HepG2 (cell line): ENCODE measurements at regions not wholly inside any gene's neighbourhood (a gene's known extent, or its start where the extent isn't known, plus 50 kb on each side); places are given as distances from the start of the nearest gene placed in this dataset.

Source experiments
- ATAC-seq: fragments of 200-7000 bp; cut with Tn5 transposase; 3 replicates; pipeline ENCODE4 v1.9.1; 2020; ENCODE audit warnings: mild to moderate bottlenecking, moderate library complexity
- BruUV-seq: library from RNA; stranded (reverse); fragments of 400-500 nt; replicated peaks from 2 replicates; lab custom pipeline; 2021; lab: Mats Ljungman, UMichigan
- CTCF ChIA-PET: fragments of 300-600 bp; formaldehyde crosslinking; extraction: SDS; loops from one replicate; lab custom pipeline; 2021; ENCODE audit warnings: low total read pairs, inconsistent platforms, low intra/inter-chr PET ratio; lab: Yijun Ruan, JAX
- POLR2A ChIA-PET: fragments of 350-600 bp; sonication (Branson Sonifier 250); formaldehyde crosslinking; loops from one replicate; lab custom pipeline; 2020; ENCODE audit warnings: antibody characterized with exemption, inconsistent platforms; lab: Yijun Ruan, JAX
- DNase-seq: peaks from one replicate; pipeline ENCODE4 v3.0.0-alpha.2; 2015; ENCODE audit warnings: low spot score
- FAIRE-seq: peaks from 3 replicates; lab custom pipeline; 2011; peaks lifted over from hg19 to GRCh38; lab: Jason Lieb, UNC
- H2AFZ ChIP-seq: one replicate; pipeline ENCODE4 v1.6.1; 2011; ENCODE audit warnings: low read length, inconsistent platforms
- H3K27ac ChIP-seq: fragments of 300-600 bp; 3 replicates; pipeline ENCODE4 v1.8.0; 2011; ENCODE audit warnings: mixed run types, mild to moderate bottlenecking, mixed read lengths, low read length, inconsistent platforms; ENCODE audit not compliant: insufficient read depth; ENCODE audit errors: extremely low read length
- H3K27me3 ChIP-seq, 2 experiments: fragments of 200-600 bp in 1 of 2; 2 replicates in 1 of 2; 3 replicates in 1 of 2; pipeline versions ENCODE4 v1.6.0 to v1.8.0; 2011; ENCODE audit warnings: low read length in 2 of 2, mild to moderate bottlenecking in 2 of 2, moderate library complexity in 2 of 2, inconsistent platforms in 1 of 2; ENCODE audit not compliant: insufficient read depth in 2 of 2, control insufficient read depth in 1 of 2
- H3K36me3 ChIP-seq, 2 experiments: fragments of 200-600 bp in 1 of 2; replicated peaks in 1 of 2; 2 replicates in 1 of 2; 3 replicates in 1 of 2; pipeline versions ENCODE4 v1.5.1 to v1.8.0; 2011; ENCODE audit warnings: low read length in 2 of 2, inconsistent platforms in 1 of 2; ENCODE audit not compliant: insufficient read depth in 2 of 2, control insufficient read depth in 1 of 2
- H3K4me1 ChIP-seq: 2 replicates; pipeline ENCODE4 v1.5.1; 2012; ENCODE audit warnings: low read length, inconsistent platforms; ENCODE audit not compliant: insufficient read depth
- H3K4me2 ChIP-seq: 2 replicates; pipeline ENCODE4 v1.6.0; 2011; ENCODE audit warnings: low read depth, low read length, inconsistent platforms
- H3K4me3 ChIP-seq, 3 experiments: fragments of 200-600 bp in 1 of 3; sonication (generic), shearing (Covaris generic) in 1 of 3; replicated peaks in 1 of 3; 2 replicates each; pipeline ENCODE4 v1.5.1; 2011 to 2016; ENCODE audit warnings: low read length in 3 of 3, inconsistent platforms in 2 of 3, low read depth in 2 of 3, mild to moderate bottlenecking in 2 of 3, control low read depth in 1 of 3, mixed read lengths in 1 of 3; ENCODE audit not compliant: insufficient read depth in 1 of 3
- H3K79me2 ChIP-seq: one replicate; pipeline ENCODE4 v1.6.1; 2011; ENCODE audit warnings: low read length, inconsistent platforms; ENCODE audit not compliant: insufficient read depth
- H3K9ac ChIP-seq: 2 replicates; pipeline ENCODE4 v1.6.0; 2011; ENCODE audit warnings: mild to moderate bottlenecking, low read depth, low read length, inconsistent platforms; ENCODE audit not compliant: insufficient read depth
- H3K9me3 ChIP-seq: 2 replicates; pipeline ENCODE4 v1.5.1; 2012; ENCODE audit warnings: mild to moderate bottlenecking, low read length
- H4K20me1 ChIP-seq: 2 replicates; pipeline ENCODE4 v1.6.0; 2011; ENCODE audit warnings: inconsistent platforms, mild to moderate bottlenecking, low read length, moderate library complexity; ENCODE audit not compliant: insufficient read depth
- ARNTL ChIP-seq: sonication (generic); formaldehyde crosslinking; IDR thresholded peaks from 2 replicates; pipeline ENCODE4 v1.4.0; 2020; ENCODE audit warnings: mild to moderate bottlenecking, missing genetic modification reagents
- MTA1 ChIP-seq: sonication (generic); formaldehyde crosslinking; IDR thresholded peaks from 2 replicates; pipeline ENCODE4 v1.4.0; 2020; ENCODE audit warnings: missing genetic modification reagents, mild to moderate bottlenecking, borderline replicate concordance
- ZHX1 ChIP-seq: sonication (generic); formaldehyde crosslinking; IDR thresholded peaks from 2 replicates; pipeline ENCODE4 v1.8.1; 2022; ENCODE audit warnings: low read depth, mild to moderate bottlenecking, missing genetic modification reagents
- ZNF619 ChIP-seq: sonication (generic); formaldehyde crosslinking; IDR thresholded peaks from 2 replicates; pipeline ENCODE4 v1.4.0; 2020; ENCODE audit warnings: mild to moderate bottlenecking, missing genetic modification reagents
- ZNF784 ChIP-seq: sonication (generic); formaldehyde crosslinking; IDR thresholded peaks from 2 replicates; pipeline ENCODE4 v1.5.1; 2020; ENCODE audit warnings: missing genetic modification reagents, mild to moderate bottlenecking, borderline replicate concordance
- WGBS: methylation state at CpG from one replicate; pipeline ENCODE4 v1.1.6; 2017; ENCODE audit warnings: low lambda C conversion rate; 5-methylcytosine and 5-hydroxymethylcytosine counted together
- in situ Hi-C: cut with HindIII; loops from 2 replicates; pipeline ENCODE4 v1.10.0; 2017; ENCODE audit warnings: low pct_unique_long_range_greater_than_20kb; ENCODE audit not compliant: extremely low pct_ligation_motif_present
- intact Hi-C: fragments of 100-400 bp; cut with micrococcal nuclease; formaldehyde crosslinking; loops from one replicate; pipeline ENCODE4 v1.10.0; 2022; ENCODE audit not compliant: unreplicated experiment
- TF ChIP-seq, protein P1 (sequence below): sonication (generic); formaldehyde crosslinking; IDR thresholded peaks from 2 replicates; pipeline ENCODE4 v1.5.1; 2020; ENCODE audit warnings: missing genetic modification reagents, mild to moderate bottlenecking, borderline replicate concordance
- TF ChIP-seq, protein P2 (sequence below): sonication (generic); formaldehyde crosslinking; IDR thresholded peaks from 2 replicates; pipeline ENCODE4 v1.8.0; 2022; ENCODE audit warnings: mild to moderate bottlenecking, missing genetic modification reagents, moderate library complexity

DNA sequence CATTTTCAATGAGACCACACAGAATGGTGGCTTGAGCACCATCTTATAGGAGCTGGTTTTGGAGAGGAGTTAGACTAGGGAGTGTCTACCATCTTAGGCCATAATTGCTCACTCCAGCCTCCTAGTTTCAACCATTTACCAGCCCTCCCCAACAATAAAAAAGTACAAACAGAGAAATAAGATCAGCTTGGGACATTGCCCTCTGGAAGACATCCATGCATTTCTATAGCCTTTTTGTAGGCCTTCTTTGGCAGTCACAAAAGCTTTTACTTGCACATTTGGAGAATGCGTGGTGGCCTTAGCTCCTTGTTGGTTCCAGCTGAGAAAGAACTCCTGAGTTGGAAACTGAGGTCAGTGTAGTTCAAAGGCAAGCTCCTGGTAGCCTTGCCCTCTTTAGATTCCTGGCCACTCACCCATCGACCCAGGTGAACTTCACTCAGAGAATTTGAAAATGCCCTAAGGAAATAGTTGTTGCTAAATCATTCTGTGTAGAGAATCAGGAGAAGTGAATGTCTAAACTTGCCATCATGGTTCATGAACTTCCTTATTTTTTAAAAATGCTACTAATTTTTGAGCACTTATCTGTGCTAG, 301.7 kb upstream of the PROX1 start:
- no peaks in the 10 kb centered on the region for H4K20me1 ChIP-seq
- ATAC-seq (no peak), FAIRE-seq (no peak), DNase-seq (no peak)
- no peaks in the 10 kb centered on the region for H3K27me3 ChIP-seq
- no peaks in the 10 kb centered on the region for H3K79me2 ChIP-seq
- H2AFZ ChIP-seq: no peak overlapping the region
- no TSS peak for BruUV-seq
- TF ChIP-seq, protein P1, sequence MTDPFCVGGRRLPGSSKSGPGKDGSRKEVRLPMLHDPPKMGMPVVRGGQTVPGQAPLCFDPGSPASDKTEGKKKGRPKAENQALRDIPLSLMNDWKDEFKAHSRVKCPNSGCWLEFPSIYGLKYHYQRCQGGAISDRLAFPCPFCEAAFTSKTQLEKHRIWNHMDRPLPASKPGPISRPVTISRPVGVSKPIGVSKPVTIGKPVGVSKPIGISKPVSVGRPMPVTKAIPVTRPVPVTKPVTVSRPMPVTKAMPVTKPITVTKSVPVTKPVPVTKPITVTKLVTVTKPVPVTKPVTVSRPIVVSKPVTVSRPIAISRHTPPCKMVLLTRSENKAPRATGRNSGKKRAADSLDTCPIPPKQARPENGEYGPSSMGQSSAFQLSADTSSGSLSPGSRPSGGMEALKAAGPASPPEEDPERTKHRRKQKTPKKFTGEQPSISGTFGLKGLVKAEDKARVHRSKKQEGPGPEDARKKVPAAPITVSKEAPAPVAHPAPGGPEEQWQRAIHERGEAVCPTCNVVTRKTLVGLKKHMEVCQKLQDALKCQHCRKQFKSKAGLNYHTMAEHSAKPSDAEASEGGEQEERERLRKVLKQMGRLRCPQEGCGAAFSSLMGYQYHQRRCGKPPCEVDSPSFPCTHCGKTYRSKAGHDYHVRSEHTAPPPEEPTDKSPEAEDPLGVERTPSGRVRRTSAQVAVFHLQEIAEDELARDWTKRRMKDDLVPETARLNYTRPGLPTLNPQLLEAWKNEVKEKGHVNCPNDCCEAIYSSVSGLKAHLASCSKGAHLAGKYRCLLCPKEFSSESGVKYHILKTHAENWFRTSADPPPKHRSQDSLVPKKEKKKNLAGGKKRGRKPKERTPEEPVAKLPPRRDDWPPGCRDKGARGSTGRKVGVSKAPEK (CRISPR knock-in tag): no peak
- TF ChIP-seq MTA1 (CRISPR knock-in tag) (no peak), ZHX1 (CRISPR knock-in tag) (no peak), ZNF784 (CRISPR knock-in tag) (no peak), ZNF619 (CRISPR knock-in tag) (no peak), ARNTL (CRISPR knock-in tag) (no peak)
- TF ChIP-seq, protein P2, sequence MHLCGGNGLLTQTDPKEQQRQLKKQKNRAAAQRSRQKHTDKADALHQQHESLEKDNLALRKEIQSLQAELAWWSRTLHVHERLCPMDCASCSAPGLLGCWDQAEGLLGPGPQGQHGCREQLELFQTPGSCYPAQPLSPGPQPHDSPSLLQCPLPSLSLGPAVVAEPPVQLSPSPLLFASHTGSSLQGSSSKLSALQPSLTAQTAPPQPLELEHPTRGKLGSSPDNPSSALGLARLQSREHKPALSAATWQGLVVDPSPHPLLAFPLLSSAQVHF (CRISPR knock-in tag): no peak
- no peaks in the 10 kb centered on the region for H3K36me3 ChIP-seq
- peaks cover 21% of the 10 kb centered on the region for H3K4me1 ChIP-seq
- no peak overlapping the region for H3K4me2 ChIP-seq
- intact Hi-C loops (no loop called here), in situ Hi-C loops (no loop called here)
- H3K27ac ChIP-seq: no peak overlapping the region
- POLR2A ChIA-PET: no interaction called here
- H3K9me3 ChIP-seq: no peaks in the 10 kb centered on the region
- no peak overlapping the region for H3K9ac ChIP-seq
- 46% methylated on average over 2 of the region's 2 CpGs for WGBS
- no peak overlapping the region for H3K4me3 ChIP-seq
- CTCF ChIA-PET: no interaction called here
